H7 (cell line): ENCODE measurements at regions not wholly inside any gene's neighbourhood (a gene's known extent, or its start where the extent isn't known, plus 50 kb on each side); places are given as distances from the start of the nearest gene placed in this dataset.

ENCODE experiments used
- DNase-seq: peaks from one replicate; pipeline ENCODE4 v3.0.0; 2012
- H3K27me3 ChIP-seq: 2 replicates; pipeline ENCODE4 v1.6.0; 2011; ENCODE audit warnings: mild to moderate bottlenecking, low read length; ENCODE audit not compliant: control insufficient read depth, insufficient read depth
- H3K36me3 ChIP-seq: replicated peaks from 2 replicates; pipeline ENCODE4 v1.5.1; 2011; ENCODE audit warnings: low read length; ENCODE audit not compliant: control insufficient read depth, insufficient read depth
- H3K4me3 ChIP-seq: 2 replicates; pipeline ENCODE4 v1.5.1; 2011; ENCODE audit warnings: low read depth, mild to moderate bottlenecking, control low read depth, low read length, moderate library complexity; ENCODE audit not compliant: insufficient read depth

- DNase-seq, result no peak
- Histone ChIP-seq H3K36me3 (no peaks in the 10 kb centered on the region), H3K27me3 (no peaks in the 10 kb centered on the region), H3K4me3 (no peak overlapping the region)
Observed at GRCh38 chr6:165973473-165973872, 194.2 kb downstream of the TBXT start.

- no peak for DNase-seq
- no peaks in the 10 kb centered on the region for H3K36me3 ChIP-seq
- no peak overlapping the region for H3K4me3 ChIP-seq
- no peaks in the 10 kb centered on the region for H3K27me3 ChIP-seq
Observed at GRCh38 chr6:165972139-165972802, 195.4 kb downstream of the TBXT start.

GRCh38 chr6:165971202-165971601 is 196.4 kb downstream of the TBXT start:
- DNase-seq, result no peak
- H3K27me3 ChIP-seq, result no peaks in the 10 kb centered on the region
- no peak overlapping the region for H3K4me3 ChIP-seq
- no peaks in the 10 kb centered on the region for H3K36me3 ChIP-seq

GRCh38 chr6:165970001-165970400 is 197.7 kb downstream of the TBXT start:
- Histone ChIP-seq H3K4me3 (no peak overlapping the region), H3K27me3 (no peaks in the 10 kb centered on the region), H3K36me3 (no peaks in the 10 kb centered on the region)
- DNase-seq, result no peak

- H3K4me3 ChIP-seq, result no peak overlapping the region
- H3K27me3 ChIP-seq, result no peaks in the 10 kb centered on the region
- DNase-seq, result no peak
- no peaks in the 10 kb centered on the region for H3K36me3 ChIP-seq
Observed at GRCh38 chr6:165969184-165969583, 198.5 kb downstream of the TBXT start.

- no peaks in the 10 kb centered on the region for H3K27me3 ChIP-seq
- no peaks in the 10 kb centered on the region for H3K36me3 ChIP-seq
- DNase-seq, result no peak
- no peak overlapping the region for H3K4me3 ChIP-seq
Observed at GRCh38 chr6:165968408-165968807, 199.2 kb downstream of the TBXT start.

- no peaks in the 10 kb centered on the region for H3K36me3 ChIP-seq
- DNase-seq, result no peak
- H3K27me3 ChIP-seq, result no peaks in the 10 kb centered on the region
- no peak overlapping the region for H3K4me3 ChIP-seq
Observed at GRCh38 chr6:165967810-165968407, 199.7 kb downstream of the TBXT start.

- Histone ChIP-seq H3K4me3 (no peak overlapping the region), H3K27me3 (no peaks in the 10 kb centered on the region)
Observed at GRCh38 chr6:165963750-165964149, 203.9 kb downstream of the TBXT start.

GRCh38 chr6:165962366-165962765 is 205.3 kb downstream of the TBXT start:
- DNase-seq, result no peak
- no peaks in the 10 kb centered on the region for H3K27me3 ChIP-seq

More at GRCh38 chr6:165963750-165964149, 203.9 kb downstream of the TBXT start:
- H3K36me3 ChIP-seq, result no peaks in the 10 kb centered on the region
- no peak for DNase-seq

GRCh38 chr6:165961233-165961632 is 206.4 kb downstream of the TBXT start:
- Histone ChIP-seq H3K4me3 (no peak overlapping the region), H3K36me3 (no peaks in the 10 kb centered on the region), H3K27me3 (no peaks in the 10 kb centered on the region)
- no peak for DNase-seq

More at GRCh38 chr6:165962366-165962765, 205.3 kb downstream of the TBXT start:
- Histone ChIP-seq H3K4me3 (no peak overlapping the region), H3K36me3 (no peaks in the 10 kb centered on the region)

GRCh38 chr6:165960695-165961094 is 207.0 kb downstream of the TBXT start:
- DNase-seq, result no peak

GRCh38 chr6:165959627-165960026 is 208.0 kb downstream of the TBXT start:
- Histone ChIP-seq H3K36me3 (no peaks in the 10 kb centered on the region), H3K4me3 (no peak overlapping the region), H3K27me3 (no peaks in the 10 kb centered on the region)
- no peak for DNase-seq

More at GRCh38 chr6:165960695-165961094, 207.0 kb downstream of the TBXT start:
- Histone ChIP-seq H3K27me3 (no peaks in the 10 kb centered on the region), H3K4me3 (no peak overlapping the region), H3K36me3 (no peaks in the 10 kb centered on the region)

GRCh38 chr6:165956874-165957273 is 210.8 kb downstream of the TBXT start:
- H3K27me3 ChIP-seq, result no peaks in the 10 kb centered on the region
- H3K36me3 ChIP-seq, result no peaks in the 10 kb centered on the region
- H3K4me3 ChIP-seq, result no peak overlapping the region
- DNase-seq, result no peak

GRCh38 chr6:165952514-165952913 is 215.1 kb downstream of the TBXT start:
- Histone ChIP-seq H3K4me3 (no peak overlapping the region), H3K27me3 (no peaks in the 10 kb centered on the region; the same call in 1 of the 2 replicates), H3K36me3 (no peaks in the 10 kb centered on the region)
- DNase-seq, result peak; percentile 43

- DNase-seq, result no peak
- H3K27me3 ChIP-seq, result no peaks in the 10 kb centered on the region; the same call in 1 of the 2 replicates
- no peaks in the 10 kb centered on the region for H3K36me3 ChIP-seq
- no peak overlapping the region for H3K4me3 ChIP-seq
Observed at GRCh38 chr6:165950316-165950715, 217.3 kb downstream of the TBXT start.
